ENCODE measurements at regions not wholly inside any gene's neighbourhood (a gene's known extent, or its start where the extent isn't known, plus 50 kb on each side); places are given as distances from the start of the nearest gene placed in this dataset.

DNA sequence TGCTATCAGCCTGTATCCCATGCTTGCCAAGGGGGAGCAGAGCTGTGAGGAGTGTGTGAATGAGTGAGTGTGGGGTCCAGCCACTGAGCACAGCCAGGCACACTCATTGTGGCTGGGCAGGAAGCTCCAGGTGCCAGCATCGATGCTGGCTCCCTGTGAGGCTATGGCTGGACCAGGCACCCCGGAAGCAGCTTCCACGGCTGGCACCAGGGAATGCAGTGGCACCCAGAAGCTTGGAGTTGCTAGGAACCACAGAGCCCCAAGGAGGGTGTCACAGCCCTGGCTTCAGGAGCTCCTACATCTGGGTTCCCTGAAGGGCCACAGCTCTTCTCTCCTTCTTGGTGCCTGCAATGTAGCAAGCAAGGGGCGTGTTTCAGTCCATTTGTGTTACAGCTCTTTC is 625.9 kb upstream of the RAG2 start:
- intact Hi-C loops (cut with DNase I): no loop called here
- TF ChIP-seq CTCF (IDR thresholded peaks at IDR 0.05): no peak
- Histone ChIP-seq H3K27me3 (no peaks in the 10 kb centered on the region), H3K4me1 (no peaks in the 10 kb centered on the region), H3K4me3 (no peak overlapping the region), H3K9me3 (peaks cover 0 to 30% (median 0%) of the 10 kb centered on the region in 11 donors), H3K36me3 (no peaks in the 10 kb centered on the region), H3K27ac (no peak overlapping the region)
- DNase-seq (no peak), ATAC-seq (no peak)
- WGBS, 2 donors: 78 to 79% methylated on average over 4 of the region's 4 CpGs

GRCh38 chr11:37203006-37203405 is 605.0 kb upstream of the RAG2 start:
- TF ChIP-seq CTCF (IDR thresholded peaks at IDR 0.05): no peak
- DNase-seq (no peak), ATAC-seq (no peak)
- Histone ChIP-seq H3K36me3 (no peaks in the 10 kb centered on the region), H3K27me3 (no peaks in the 10 kb centered on the region), H3K4me3 (no peak overlapping the region), H3K4me1 (no peaks in the 10 kb centered on the region), H3K27ac (no peak overlapping the region), H3K9me3 (peaks cover 0 to 23% (median 0%) of the 10 kb centered on the region in 11 donors)
- WGBS, 2 donors: 82% methylated on average over 5 of the region's 5 CpGs
- intact Hi-C loops (cut with DNase I): no loop called here

GRCh38 chr11:37199082-37199481 is 601.0 kb upstream of the RAG2 start:
- WGBS, 2 donors: 17 to 48% methylated on average over 1 of the region's 1 CpG
- ATAC-seq (no peak), DNase-seq (no peak)
- H3K27ac ChIP-seq: no peak overlapping the region
- no peaks in the 10 kb centered on the region for H3K4me1 ChIP-seq
- H3K36me3 ChIP-seq: no peaks in the 10 kb centered on the region
- intact Hi-C loops (cut with DNase I): no loop called here
- no peak overlapping the region for H3K4me3 ChIP-seq
- H3K27me3 ChIP-seq: no peaks in the 10 kb centered on the region
- H3K9me3 ChIP-seq: peaks cover 0 to 9% (median 0%) of the 10 kb centered on the region in 11 donors
- TF ChIP-seq CTCF (IDR thresholded peaks at IDR 0.05): no peak

- Histone ChIP-seq H3K36me3 (no peaks in the 10 kb centered on the region), H3K4me3 (no peak overlapping the region), H3K27me3 (no peaks in the 10 kb centered on the region), H3K27ac (no peak overlapping the region), H3K9me3 (peaks cover 0 to 19% (median 0%) of the 10 kb centered on the region in 11 donors), H3K4me1 (no peaks in the 10 kb centered on the region)
- ATAC-seq: no peak
- intact Hi-C loops (cut with DNase I): no loop called here
- WGBS, 2 donors: 3 to 7% methylated on average over 1 of the region's 1 CpG
- DNase-seq: no peak
- TF ChIP-seq CTCF (IDR thresholded peaks at IDR 0.05): no peak
These were observed 586.3 kb upstream of the RAG2 start for GRCh38 chr11:37184326-37184725.

GRCh38 chr11:37182031-37182430 is 584.0 kb upstream of the RAG2 start:
- no peak for TF ChIP-seq CTCF (IDR thresholded peaks at IDR 0.05)
- peaks cover 0 to 19% (median 0%) of the 10 kb centered on the region in 11 donors for H3K9me3 ChIP-seq

More at GRCh38 chr11:37182031-37182430, 584.0 kb upstream of the RAG2 start:
- Histone ChIP-seq H3K27me3 (no peaks in the 10 kb centered on the region), H3K36me3 (no peaks in the 10 kb centered on the region), H3K4me1 (no peaks in the 10 kb centered on the region), H3K4me3 (no peak overlapping the region), H3K27ac (no peak overlapping the region)
- intact Hi-C loops (cut with DNase I): no loop called here
- no peak for ATAC-seq
- DNase-seq: no peak
- 40 to 51% methylated on average over 5 of the region's 5 CpGs for WGBS, 2 donors

Measured in heart right ventricle (tissue), 16 donors.